OCI-LY1 (cell line): ENCODE measurements at regions not wholly inside any gene's neighbourhood (a gene's known extent, or its start where the extent isn't known, plus 50 kb on each side); places are given as distances from the start of the nearest gene placed in this dataset.

Source experiments
- H2AFZ ChIP-seq: fragments of 200-600 bp; sonication (generic), shearing (Covaris generic); 2 replicates; pipeline ENCODE4 v1.6.0; 2014; ENCODE audit warnings: antibody characterized with exemption, mild to moderate bottlenecking, low read length
- H3F3A ChIP-seq: fragments of 200-600 bp; sonication (generic), shearing (Covaris generic); 2 replicates; pipeline ENCODE4 v1.6.0; 2014; ENCODE audit warnings: mild to moderate bottlenecking, antibody characterized with exemption, low read length, moderate library complexity; ENCODE audit not compliant: insufficient read depth
- H3K27ac ChIP-seq: fragments of 200-600 bp; sonication (generic); 2 replicates; pipeline ENCODE4 v1.5.1; 2014; ENCODE audit warnings: low read length, mixed run types, mild to moderate bottlenecking, low read depth; ENCODE audit not compliant: poor library complexity, severe bottlenecking
- H3K27me3 ChIP-seq: fragments of 200-600 bp; sonication (generic); 2 replicates; pipeline ENCODE4 v1.6.0; 2014; ENCODE audit warnings: antibody characterized with exemption, mild to moderate bottlenecking, low read length, moderate library complexity; ENCODE audit not compliant: insufficient read depth
- H3K36me3 ChIP-seq: fragments of 200-600 bp; sonication (generic); 2 replicates; pipeline ENCODE4 v1.6.1; 2014; ENCODE audit warnings: mild to moderate bottlenecking, antibody characterized with exemption, low read length, moderate library complexity, mixed read lengths; ENCODE audit not compliant: insufficient read depth
- H3K4me1 ChIP-seq: fragments of 200-600 bp; sonication (generic); 2 replicates; pipeline ENCODE4 v1.5.1; 2014; ENCODE audit warnings: mild to moderate bottlenecking, low read length, moderate library complexity; ENCODE audit not compliant: insufficient read depth, severe bottlenecking
- H3K4me2 ChIP-seq: fragments of 200-600 bp; sonication (generic), shearing (Covaris generic); 2 replicates; pipeline ENCODE4 v1.6.1; 2014; ENCODE audit warnings: low read length
- H3K4me3 ChIP-seq: fragments of 200-600 bp; sonication (generic); 2 replicates; pipeline ENCODE4 v1.5.1; 2014; ENCODE audit warnings: low read length, low read depth, mild to moderate bottlenecking, mixed read lengths; ENCODE audit not compliant: poor library complexity, severe bottlenecking
- H3K79me2 ChIP-seq: fragments of 200-600 bp; shearing (Covaris generic); 2 replicates; pipeline ENCODE4 v1.6.1; 2016; ENCODE audit warnings: mixed run types, low read length, mixed read lengths; ENCODE audit not compliant: insufficient read depth
- H3K9ac ChIP-seq: fragments of 200-600 bp; sonication (generic), shearing (Covaris generic); 2 replicates; pipeline ENCODE4 v1.6.1; 2014; ENCODE audit warnings: mild to moderate bottlenecking, low read length, mixed read lengths
- H3K9me2 ChIP-seq: fragments of 200-600 bp; sonication (generic), shearing (Covaris generic); 2 replicates; pipeline ENCODE4 v1.6.1; 2014; ENCODE audit warnings: low read depth, mild to moderate bottlenecking, low read length, mixed read lengths
- H3K9me3 ChIP-seq: fragments of 200-600 bp; shearing (Covaris generic); 2 replicates; pipeline ENCODE4 v1.6.1; 2014; ENCODE audit warnings: low read length, mixed read lengths
- H4K20me1 ChIP-seq: fragments of 200-600 bp; sonication (generic), shearing (Covaris generic); 2 replicates; pipeline ENCODE4 v1.6.0; 2016; ENCODE audit warnings: mild to moderate bottlenecking, low read length; ENCODE audit not compliant: insufficient read depth
- CTCF ChIP-seq: fragments of 200-600 bp; sonication (generic), shearing (Covaris generic); IDR thresholded peaks from 2 replicates; pipeline ENCODE4 v1.5.1; 2017; ENCODE audit warnings: mild to moderate bottlenecking, antibody characterized with exemption, low read length, moderate library complexity, mixed read lengths
- EZH2 ChIP-seq: fragments of 200-600 bp; sonication (generic), shearing (Covaris generic); IDR thresholded peaks from 2 replicates; pipeline ENCODE4 v1.8.0; 2017; ENCODE audit warnings: borderline replicate concordance, mixed run types, mild to moderate bottlenecking, antibody characterized with exemption, low read length, moderate library complexity, mixed read lengths

- H3K4me2 ChIP-seq = no peak overlapping the region
- H3K27me3 ChIP-seq = no peaks in the 10 kb centered on the region
- no peak overlapping the region for H3K9ac ChIP-seq
- H3K4me3 ChIP-seq = no peak overlapping the region
- peaks cover 18% of the 10 kb centered on the region for H3K4me1 ChIP-seq
- no peaks in the 10 kb centered on the region for H3K79me2 ChIP-seq
- peak overlapping the region; percentile 82 for H2AFZ ChIP-seq
- H3F3A ChIP-seq = no peaks in the 10 kb centered on the region
- TF ChIP-seq EZH2 (no peak), CTCF (no peak)
- H3K27ac ChIP-seq = no peak overlapping the region
- H3K9me3 ChIP-seq = peaks cover 15% of the 10 kb centered on the region
- H3K9me2 ChIP-seq = no peaks in the 10 kb centered on the region
- H3K36me3 ChIP-seq = no peaks in the 10 kb centered on the region
- H4K20me1 ChIP-seq = no peaks in the 10 kb centered on the region
These were observed 1318.5 kb downstream of the PCDH9 start for GRCh38 chr13:65911546-65912193.

- H3K4me1 ChIP-seq = peaks cover 18% of the 10 kb centered on the region
- no peaks in the 10 kb centered on the region for H3K79me2 ChIP-seq
- H3K27ac ChIP-seq = no peak overlapping the region
- H4K20me1 ChIP-seq = no peaks in the 10 kb centered on the region
- no peak overlapping the region for H2AFZ ChIP-seq
- H3K36me3 ChIP-seq = no peaks in the 10 kb centered on the region
- no peak overlapping the region for H3K4me2 ChIP-seq
- H3K4me3 ChIP-seq = no peak overlapping the region
- peaks cover 22% of the 10 kb centered on the region for H3K9me3 ChIP-seq
- H3F3A ChIP-seq = no peaks in the 10 kb centered on the region
- TF ChIP-seq CTCF (no peak), EZH2 (no peak)
- no peaks in the 10 kb centered on the region for H3K9me2 ChIP-seq
- H3K27me3 ChIP-seq = no peaks in the 10 kb centered on the region
- H3K9ac ChIP-seq = no peak overlapping the region
These were observed 1320.6 kb downstream of the PCDH9 start for GRCh38 chr13:65909501-65909900.

GRCh38 chr13:65907666-65908525, 1322.2 kb downstream of the PCDH9 start:
- Histone ChIP-seq H3K9me2 (no peaks in the 10 kb centered on the region), H3K36me3 (no peaks in the 10 kb centered on the region), H3K9ac (no peak overlapping the region), H3K27ac (no peak overlapping the region), H3K79me2 (no peaks in the 10 kb centered on the region), H3K4me3 (no peak overlapping the region), H3K4me1 (peaks cover 12% of the 10 kb centered on the region), H2AFZ (no peak overlapping the region), H3K4me2 (no peak overlapping the region), H3K27me3 (no peaks in the 10 kb centered on the region), H3K9me3 (peaks cover 22% of the 10 kb centered on the region), H3F3A (no peaks in the 10 kb centered on the region), H4K20me1 (no peaks in the 10 kb centered on the region)
- TF ChIP-seq CTCF (no peak), EZH2 (no peak)
